ENCODE measurements at regions not wholly inside any gene's neighbourhood (a gene's known extent, or its start where the extent isn't known, plus 50 kb on each side); places are given as distances from the start of the nearest gene placed in this dataset.

DNA sequence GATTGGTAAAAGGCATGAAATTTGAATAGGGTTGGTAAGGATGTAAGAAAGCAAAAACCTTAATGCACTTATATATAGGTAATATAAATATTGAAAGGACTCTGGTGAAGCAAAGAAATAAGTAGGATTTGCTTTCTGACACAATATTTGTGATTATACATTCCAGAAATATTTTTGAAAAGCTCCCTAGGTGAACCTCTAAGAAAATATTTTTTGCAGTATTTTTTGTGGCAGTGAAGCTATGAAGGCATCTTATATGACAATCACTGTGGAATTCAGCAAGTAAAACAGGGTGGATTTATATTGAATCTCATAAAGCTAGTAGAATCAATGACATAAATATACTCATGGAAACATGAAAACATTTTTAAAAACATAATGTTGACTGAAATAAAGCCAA lies 119.6 kb upstream of the EPHA3 start:
- no peaks in the 10 kb centered on the region for H3K27me3 Mint-ChIP-seq (ENCODE audit: low read depth)
- H3K9me3 Mint-ChIP-seq, result no peaks in the 10 kb centered on the region
- ChIA-PET POLR2A (no interaction called here), CTCF (no interaction called here)
- no peak for DNase-seq (ENCODE audit: low spot score)
- no peak for ATAC-seq
- H3K36me3 Mint-ChIP-seq, result no peaks in the 10 kb centered on the region
- no peak for TF ChIP-seq MYBL2 (CRISPR knock-in tag; IDR thresholded peaks at IDR 0.05)
- no peak for TF ChIP-seq GRHL2 (CRISPR knock-in tag; IDR thresholded peaks at IDR 0.05; ENCODE audit: insufficient replicate concordance, severe bottlenecking)
- no peak for TF ChIP-seq GABPB1 (CRISPR knock-in tag; IDR thresholded peaks at IDR 0.05)
- no peak for TF ChIP-seq NR1H2 (CRISPR knock-in tag; IDR thresholded peaks at IDR 0.05)
- TF ChIP-seq ZNF423 (CRISPR knock-in tag; IDR thresholded peaks at IDR 0.05), result no peak
- no peak overlapping the region for H3K27ac Mint-ChIP-seq
- H3K4me3 Mint-ChIP-seq, result no peak overlapping the region
- no peaks in the 10 kb centered on the region for H3K4me1 Mint-ChIP-seq

DNA sequence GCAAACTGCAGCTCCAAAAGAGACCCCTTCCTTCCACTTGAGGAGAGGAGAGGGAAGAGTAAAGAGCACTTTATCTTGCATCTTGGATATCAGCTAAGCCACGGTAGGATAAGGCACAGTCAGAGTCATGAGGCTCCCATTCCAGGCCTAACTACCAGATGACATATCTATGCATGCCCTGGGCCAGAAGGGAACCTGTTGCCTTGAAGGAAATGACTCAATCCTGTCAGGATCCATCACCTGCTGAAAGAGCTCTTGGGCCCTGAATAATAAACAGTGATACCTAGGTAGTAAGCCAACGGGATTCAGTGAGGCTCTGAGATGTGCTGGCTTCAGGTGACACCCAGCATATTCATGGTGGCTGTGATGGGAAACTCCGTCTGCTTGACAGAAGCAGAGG lies 118.5 kb upstream of the EPHA3 start:
- no peak for ATAC-seq
- no peak overlapping the region for H3K4me3 Mint-ChIP-seq
- no peak overlapping the region for H3K27ac Mint-ChIP-seq
- POLR2A ChIA-PET, result interaction anchor here (0.6 kb wide), 1 partner anchor 31 kb away, joined by 3 read pairs; no protein-coding TSS in a partner anchor
- peaks cover 6% of the 10 kb centered on the region for H3K4me1 Mint-ChIP-seq
- H3K36me3 Mint-ChIP-seq, result no peaks in the 10 kb centered on the region
- TF ChIP-seq ZBTB21 (CRISPR knock-in tag; IDR thresholded peaks at IDR 0.05; ENCODE audit: borderline replicate concordance) (no peak), RELA (CRISPR knock-in tag; IDR thresholded peaks at IDR 0.05; ENCODE audit: borderline replicate concordance) (no peak), ZNF232 (CRISPR knock-in tag; IDR thresholded peaks at IDR 0.05) (no peak), KAT7 (CRISPR knock-in tag; IDR thresholded peaks at IDR 0.05; ENCODE audit: borderline replicate concordance) (no peak)
- TF ChIP-seq, protein P1, sequence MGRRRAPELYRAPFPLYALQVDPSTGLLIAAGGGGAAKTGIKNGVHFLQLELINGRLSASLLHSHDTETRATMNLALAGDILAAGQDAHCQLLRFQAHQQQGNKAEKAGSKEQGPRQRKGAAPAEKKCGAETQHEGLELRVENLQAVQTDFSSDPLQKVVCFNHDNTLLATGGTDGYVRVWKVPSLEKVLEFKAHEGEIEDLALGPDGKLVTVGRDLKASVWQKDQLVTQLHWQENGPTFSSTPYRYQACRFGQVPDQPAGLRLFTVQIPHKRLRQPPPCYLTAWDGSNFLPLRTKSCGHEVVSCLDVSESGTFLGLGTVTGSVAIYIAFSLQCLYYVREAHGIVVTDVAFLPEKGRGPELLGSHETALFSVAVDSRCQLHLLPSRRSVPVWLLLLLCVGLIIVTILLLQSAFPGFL (CRISPR knock-in tag; IDR thresholded peaks at IDR 0.05; ENCODE audit: borderline replicate concordance), result no peak
- no peaks in the 10 kb centered on the region for H3K27me3 Mint-ChIP-seq (ENCODE audit: low read depth)
- CTCF ChIA-PET, result no interaction called here
- no peaks in the 10 kb centered on the region for H3K9me3 Mint-ChIP-seq
- DNase-seq (ENCODE audit: low spot score), result no peak

DNA sequence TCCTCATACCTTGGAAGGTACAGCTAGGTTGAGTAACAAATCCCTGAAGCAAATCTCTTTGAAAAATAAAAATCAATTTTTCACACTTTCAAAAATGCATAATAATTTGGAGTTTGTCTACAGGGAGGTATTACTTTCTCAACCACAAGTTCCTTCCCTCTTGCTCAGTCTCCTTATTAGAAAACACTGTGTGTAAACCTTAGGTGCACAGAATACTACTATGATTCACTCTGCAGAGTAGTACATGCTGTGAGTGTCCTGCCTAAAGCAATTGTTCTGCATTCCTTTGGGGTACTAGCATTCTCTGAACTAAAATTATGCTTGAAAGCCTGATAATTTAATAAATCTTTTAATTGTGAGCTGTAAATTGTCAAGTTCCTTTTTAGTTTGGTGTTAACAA lies 115.9 kb upstream of the EPHA3 start:
- TF ChIP-seq ELF4 (CRISPR knock-in tag; IDR thresholded peaks at IDR 0.05; ENCODE audit: low read depth) (no peak), ZNF425 (CRISPR knock-in tag; conservative IDR thresholded peaks at IDR 0.05) (no peak), RELA (CRISPR knock-in tag; IDR thresholded peaks at IDR 0.05; ENCODE audit: borderline replicate concordance) (no peak)
- CTCF ChIA-PET, result no interaction called here
- POLR2A ChIA-PET, result no interaction called here
- no peak overlapping the region for H3K4me3 Mint-ChIP-seq
- no peaks in the 10 kb centered on the region for H3K9me3 Mint-ChIP-seq
- no peaks in the 10 kb centered on the region for H3K36me3 Mint-ChIP-seq
- no peak for DNase-seq (ENCODE audit: low spot score)
- H3K27ac Mint-ChIP-seq, result no peak overlapping the region
- no peaks in the 10 kb centered on the region for H3K27me3 Mint-ChIP-seq (ENCODE audit: low read depth)
- no peak for ATAC-seq
- H3K4me1 Mint-ChIP-seq, result peaks cover 11% of the 10 kb centered on the region

GRCh38 chr3:88996691-88997090 lies 110.7 kb upstream of the EPHA3 start:
- no peaks in the 10 kb centered on the region for H3K27me3 Mint-ChIP-seq (ENCODE audit: low read depth)
- no peaks in the 10 kb centered on the region for H3K36me3 Mint-ChIP-seq
- peaks cover 11% of the 10 kb centered on the region for H3K4me1 Mint-ChIP-seq
- POLR2A ChIA-PET, result no interaction called here
- no peak overlapping the region for H3K27ac Mint-ChIP-seq
- no peak overlapping the region for H3K4me3 Mint-ChIP-seq
- H3K9me3 Mint-ChIP-seq, result peaks cover 9% of the 10 kb centered on the region
- no peak for DNase-seq (ENCODE audit: low spot score)
- CTCF ChIA-PET, result no interaction called here
- ATAC-seq, result no peak
- TF ChIP-seq RORB (CRISPR knock-in tag; IDR thresholded peaks at IDR 0.05) (no peak), RELA (CRISPR knock-in tag; IDR thresholded peaks at IDR 0.05; ENCODE audit: borderline replicate concordance) (no peak), PRRX2 (CRISPR knock-in tag; IDR thresholded peaks at IDR 0.05) (no peak), NR1H2 (CRISPR knock-in tag; IDR thresholded peaks at IDR 0.05) (no peak), NFATC4 (CRISPR knock-in tag; IDR thresholded peaks at IDR 0.05) (no peak), GTF2I (CRISPR knock-in tag; conservative IDR thresholded peaks at IDR 0.05) (no peak), HMGA2 (CRISPR knock-in tag; IDR thresholded peaks at IDR 0.05) (no peak), MLX (CRISPR knock-in tag; IDR thresholded peaks at IDR 0.05) (no peak), ZNF317 (CRISPR knock-in tag; IDR thresholded peaks at IDR 0.05; ENCODE audit: borderline replicate concordance, low read depth) (no peak), AR (CRISPR knock-in tag; IDR thresholded peaks at IDR 0.05) (no peak)
- TF ChIP-seq, protein P1 (CRISPR knock-in tag; IDR thresholded peaks at IDR 0.05; ENCODE audit: borderline replicate concordance), result no peak
- TF ChIP-seq, protein P2, sequence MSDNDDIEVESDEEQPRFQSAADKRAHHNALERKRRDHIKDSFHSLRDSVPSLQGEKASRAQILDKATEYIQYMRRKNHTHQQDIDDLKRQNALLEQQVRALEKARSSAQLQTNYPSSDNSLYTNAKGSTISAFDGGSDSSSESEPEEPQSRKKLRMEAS (CRISPR knock-in tag; IDR thresholded peaks at IDR 0.05), result no peak

Data from WTC11 (cell line).